Lower lobe of right lung (tissue), 2 donors: ENCODE measurements at regions not wholly inside any gene's neighbourhood (a gene's known extent, or its start where the extent isn't known, plus 50 kb on each side); places are given as distances from the start of the nearest gene placed in this dataset.

ENCODE experiments used
- ATAC-seq, 2 donors: fragments of 200-7000 bp; cut with Tn5 transposase; one replicate each; pipeline ENCODE4 v1.9.1; 2020 to 2022; ENCODE audit warnings: mild to moderate bottlenecking in 2 of 2, moderate library complexity in 2 of 2
- DNase-seq: peaks from one replicate; pipeline ENCODE4 v3.0.0-alpha.2; 2020
- H3K27ac ChIP-seq: fragments of 200-600 bp; one replicate; pipeline ENCODE4 v1.8.0; 2022
- H3K27me3 ChIP-seq: fragments of 200-600 bp; one replicate; pipeline ENCODE4 v1.8.0; 2022; ENCODE audit warnings: low read depth
- H3K36me3 ChIP-seq: fragments of 200-600 bp; one replicate; pipeline ENCODE4 v1.8.0; 2022; ENCODE audit warnings: mild to moderate bottlenecking
- H3K4me1 ChIP-seq: fragments of 200-600 bp; one replicate; pipeline ENCODE4 v1.8.0; 2022
- H3K4me3 ChIP-seq: fragments of 200-600 bp; one replicate; pipeline ENCODE4 v1.8.0; 2022; ENCODE audit warnings: mild to moderate bottlenecking
- H3K9me3 ChIP-seq: fragments of 200-600 bp; one replicate; pipeline ENCODE4 v1.8.0; 2022
- CTCF ChIP-seq: fragments of 200-600 bp; IDR thresholded peaks from one replicate; pipeline ENCODE4 v1.8.0; 2022; ENCODE audit warnings: antibody characterized with exemption, mild to moderate bottlenecking
- intact Hi-C: fragments of 100-400 bp; cut with DNase I; formaldehyde crosslinking; loops from one replicate; pipeline ENCODE4 v1.11.0; 2022
- donor health status: DM: no; HTN: yes; CAD: no; lungs with severe emphysema.

- H3K9me3 ChIP-seq: no peaks in the 10 kb centered on the region
- no peaks in the 10 kb centered on the region for H3K4me1 ChIP-seq
- DNase-seq (no peak), ATAC-seq (peak; percentile 43 to 51)
- H3K27ac ChIP-seq: no peak overlapping the region
- H3K36me3 ChIP-seq: no peaks in the 10 kb centered on the region
- H3K4me3 ChIP-seq: no peak overlapping the region
- intact Hi-C loops: no loop called here
- no peaks in the 10 kb centered on the region for H3K27me3 ChIP-seq
- no peak for TF ChIP-seq CTCF
These were observed 207.0 kb downstream of the MYRFL start for GRCh38 chr12:70032076-70032475.

GRCh38 chr12:70033310-70033709 lies 208.3 kb downstream of the MYRFL start:
- no peak for DNase-seq

GRCh38 chr12:70040141-70040540 lies 203.1 kb upstream of the CNOT2 start:
- Histone ChIP-seq H3K4me1 (no peaks in the 10 kb centered on the region), H3K36me3 (no peaks in the 10 kb centered on the region), H3K27ac (no peak overlapping the region), H3K27me3 (no peaks in the 10 kb centered on the region), H3K4me3 (no peak overlapping the region), H3K9me3 (no peaks in the 10 kb centered on the region)
- intact Hi-C loops: no loop called here
- no peak for TF ChIP-seq CTCF
- ATAC-seq (no peak), DNase-seq (no peak)

More at GRCh38 chr12:70033310-70033709, 208.3 kb downstream of the MYRFL start:
- Histone ChIP-seq H3K27ac (no peak overlapping the region), H3K4me3 (no peak overlapping the region), H3K4me1 (no peaks in the 10 kb centered on the region), H3K9me3 (no peaks in the 10 kb centered on the region), H3K27me3 (no peaks in the 10 kb centered on the region), H3K36me3 (no peaks in the 10 kb centered on the region)
- intact Hi-C loops: no loop called here
- ATAC-seq: no peak
- no peak for TF ChIP-seq CTCF

- H3K4me1 ChIP-seq: no peaks in the 10 kb centered on the region
- ATAC-seq (no peak), DNase-seq (no peak)
- no peak overlapping the region for H3K4me3 ChIP-seq
- no peak overlapping the region for H3K27ac ChIP-seq
- intact Hi-C loops: no loop called here
- H3K9me3 ChIP-seq: no peaks in the 10 kb centered on the region
- H3K36me3 ChIP-seq: no peaks in the 10 kb centered on the region
- no peak for TF ChIP-seq CTCF
- H3K27me3 ChIP-seq: no peaks in the 10 kb centered on the region
These were observed 200.6 kb upstream of the CNOT2 start for GRCh38 chr12:70042675-70043074.

GRCh38 chr12:70043490-70044138 lies 199.6 kb upstream of the CNOT2 start:
- Histone ChIP-seq H3K4me3 (no peak overlapping the region), H3K9me3 (no peaks in the 10 kb centered on the region), H3K27me3 (no peaks in the 10 kb centered on the region), H3K4me1 (no peaks in the 10 kb centered on the region), H3K36me3 (no peaks in the 10 kb centered on the region), H3K27ac (no peak overlapping the region)
- DNase-seq: no peak
- no peak for TF ChIP-seq CTCF
- no peak for ATAC-seq
- intact Hi-C loops: no loop called here

- Histone ChIP-seq H3K4me1 (no peaks in the 10 kb centered on the region), H3K4me3 (no peak overlapping the region), H3K9me3 (no peaks in the 10 kb centered on the region), H3K27me3 (no peaks in the 10 kb centered on the region), H3K36me3 (no peaks in the 10 kb centered on the region), H3K27ac (no peak overlapping the region)
- TF ChIP-seq CTCF: no peak
- intact Hi-C loops: no loop called here
- DNase-seq (no peak), ATAC-seq (no peak)
These were observed 199.1 kb upstream of the CNOT2 start for GRCh38 chr12:70044167-70044566.
